ENCODE measurements at regions not wholly inside any gene's neighbourhood (a gene's known extent, or its start where the extent isn't known, plus 50 kb on each side); places are given as distances from the start of the nearest gene placed in this dataset.

- no peak for TF ChIP-seq BMI1 (IDR thresholded peaks at IDR 0.05; ENCODE audit: borderline replicate concordance)
- TF ChIP-seq ELK1 (IDR thresholded peaks at IDR 0.05; ENCODE audit: low read depth, low read length): no peak
- no peak for TF ChIP-seq TAF1 (IDR thresholded peaks at IDR 0.05; ENCODE audit: borderline replicate concordance, low read depth, low read length)
- no peak for TF ChIP-seq IKZF2 (IDR thresholded peaks at IDR 0.05)
- no peak for TF ChIP-seq ATF3 (IDR thresholded peaks at IDR 0.05; ENCODE audit: borderline replicate concordance, extremely low read depth, low read depth, low read length)
- TF ChIP-seq, protein P1, sequence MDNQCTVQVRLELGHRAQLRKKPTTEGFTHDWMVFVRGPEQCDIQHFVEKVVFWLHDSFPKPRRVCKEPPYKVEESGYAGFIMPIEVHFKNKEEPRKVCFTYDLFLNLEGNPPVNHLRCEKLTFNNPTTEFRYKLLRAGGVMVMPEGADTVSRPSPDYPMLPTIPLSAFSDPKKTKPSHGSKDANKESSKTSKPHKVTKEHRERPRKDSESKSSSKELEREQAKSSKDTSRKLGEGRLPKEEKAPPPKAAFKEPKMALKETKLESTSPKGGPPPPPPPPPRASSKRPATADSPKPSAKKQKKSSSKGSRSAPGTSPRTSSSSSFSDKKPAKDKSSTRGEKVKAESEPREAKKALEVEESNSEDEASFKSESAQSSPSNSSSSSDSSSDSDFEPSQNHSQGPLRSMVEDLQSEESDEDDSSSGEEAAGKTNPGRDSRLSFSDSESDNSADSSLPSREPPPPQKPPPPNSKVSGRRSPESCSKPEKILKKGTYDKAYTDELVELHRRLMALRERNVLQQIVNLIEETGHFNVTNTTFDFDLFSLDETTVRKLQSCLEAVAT (IDR thresholded peaks at IDR 0.05): no peak
- TF ChIP-seq NBN (IDR thresholded peaks at IDR 0.05): no peak
- no peak for TF ChIP-seq CEBPB (IDR thresholded peaks at IDR 0.05; ENCODE audit: borderline replicate concordance in 1 of 2, low read depth in 2 of 2, low read length in 2 of 2)
- no peak for TF ChIP-seq EZH2 (IDR thresholded peaks at IDR 0.05; ENCODE audit: borderline replicate concordance, control insufficient read depth, low read depth, low read length)
- no peak for TF ChIP-seq ZNF217 (IDR thresholded peaks at IDR 0.05)
- no peak for TF ChIP-seq KLF5 (IDR thresholded peaks at IDR 0.05; ENCODE audit: partially characterized antibody)
Measured at GRCh38 chr11:128251140-128251539, 336.2 kb downstream of the ETS1 start (continued).

GRCh38 chr11:128250482-128250881 is 336.9 kb downstream of the ETS1 start:
- intact Hi-C loops (cut with micrococcal nuclease; ENCODE audit: unreplicated experiment) (no loop called here), in situ Hi-C loops (cut with MboI) (no loop called here)
- Histone ChIP-seq H3K4me2 (ENCODE audit: control insufficient read depth, insufficient read depth) (no peak overlapping the region), H3K27ac (ENCODE audit: control insufficient read depth, insufficient read depth) (no peak overlapping the region), H3K79me2 (ENCODE audit: control insufficient read depth, insufficient read depth, low read length) (no peaks in the 10 kb centered on the region), H2AFZ (ENCODE audit: control insufficient read depth, low read depth, low read length) (no peak overlapping the region), H3K27me3 (replicated peaks in 1 of 2; ENCODE audit: control insufficient read depth in 2 of 2, insufficient read depth in 2 of 2, low read length in 1 of 2) (peaks cover 0 to 7% of the 10 kb centered on the region in 2 experiments; a peak in 3 of 4 replicates), H3K4me3 (no peak overlapping the region), H4K20me1 (ENCODE audit: control insufficient read depth, insufficient read depth) (no peaks in the 10 kb centered on the region), H3K9me3 (replicated peaks; ENCODE audit: control insufficient read depth, insufficient read depth, low read length) (no peaks in the 10 kb centered on the region), H3K36me3 (ENCODE audit: control insufficient read depth in 2 of 2, insufficient read depth in 2 of 2, low read length in 1 of 2) (no peaks in the 10 kb centered on the region), H3K4me1 (ENCODE audit: control insufficient read depth, insufficient read depth, low read length) (no peaks in the 10 kb centered on the region), H3K9ac (ENCODE audit: control insufficient read depth, insufficient read depth, low read length) (no peak overlapping the region)
- CTCF ChIA-PET: no interaction called here
- BruUV-seq (replicated peaks): no TSS peak
- ATAC-seq (no peak), FAIRE-seq (no peak), DNase-seq (ENCODE audit: low read depth, low spot score) (no peak)
- RAD21 ChIA-PET (ENCODE audit: unreplicated experiment): no interaction called here
- POLR2A ChIA-PET: no interaction called here
- 64% methylated on average over 2 of the region's 2 CpGs for WGBS (ENCODE audit: insufficient coverage, insufficient replicate concordance, low lambda C conversion rate, missing lambda C conversion rate)
- SMC1A ChIA-PET (ENCODE audit: uncharacterized antibody, unreplicated experiment): no interaction called here
- no peak for TF ChIP-seq ZNF217 (IDR thresholded peaks at IDR 0.05)
- no peak for TF ChIP-seq POLR2A (IDR thresholded peaks at IDR 0.05; ENCODE audit: low read depth, low read length)
- TF ChIP-seq NBN (IDR thresholded peaks at IDR 0.05): no peak
- TF ChIP-seq RAD51 (IDR thresholded peaks at IDR 0.05): no peak
- TF ChIP-seq REST (IDR thresholded peaks at IDR 0.05; ENCODE audit: low read depth, low read length): no peak
- TF ChIP-seq ELK1 (IDR thresholded peaks at IDR 0.05; ENCODE audit: low read depth, low read length): no peak
- no peak for TF ChIP-seq SIN3A (IDR thresholded peaks at IDR 0.05; ENCODE audit: low read depth, low read length)
- TF ChIP-seq STAT1 (conservative IDR thresholded peaks at IDR 0.05): no peak
- TF ChIP-seq NFYA (IDR thresholded peaks at IDR 0.05; ENCODE audit: borderline replicate concordance, low read depth, low read length): no peak

Data from GM12878 (cell line).